Heart left ventricle (tissue), 13 donors: ENCODE measurements at regions not wholly inside any gene's neighbourhood (a gene's known extent, or its start where the extent isn't known, plus 50 kb on each side); places are given as distances from the start of the nearest gene placed in this dataset.

Experiments
- POLR2A ChIP-seq, 2 donors: fragments of 450-650 bp; IDR thresholded peaks; one replicate each; pipeline ENCODE4 v1.6.1; 2017; ENCODE audit warnings: antibody characterized with exemption in 2 of 2, mild to moderate bottlenecking in 2 of 2, moderate library complexity in 2 of 2
- TF ChIP-seq, protein P1 (sequence below), 12 donors: fragments of 200-600 bp; sonication (generic) in 4 of 12; IDR thresholded peaks; one replicate each; pipeline versions ENCODE4 v1.5.0 to v1.8.0; 2018 to 2022; ENCODE audit warnings: antibody characterized with exemption in 12 of 12, mild to moderate bottlenecking in 5 of 12
- donor health status: ischemic (EF 13 %, LVEDD 7.1; RV severe dilation, severe dysfunction).
- donor health status: DM: no; HTN: yes; CAD: no.
- donor health status: DM: no; HTN: no; CAD: no.
- donor health status: ischemic (EF 25% LVEDD 6.9; RV normal size, moderate dysfunction).
- donor health status: ischemic (EF 25% LVEDD 5.7; RV mildly dilated, moderate dysfunction).
- donor health status: ischemic (EF 35%, LVEDD 5.7; RV mildly dilated, moderate dysfunction).
- donor health status: nonischemic (EF 11% LVEDD 7.7; RV severe dilation, severe dysfunction).
- donor health status: DM: yes; HTN: yes; CAD: no.
- donor health status: PGD.
- donor health status: ischemic (EF 29% LVEDD 5.4; RV normal size, mild dysfunction).
- donor health status: nonischemic (EF 23%, LVEDD 6.1; RV moderate dilation, normal function).

- TF ChIP-seq, protein P1, sequence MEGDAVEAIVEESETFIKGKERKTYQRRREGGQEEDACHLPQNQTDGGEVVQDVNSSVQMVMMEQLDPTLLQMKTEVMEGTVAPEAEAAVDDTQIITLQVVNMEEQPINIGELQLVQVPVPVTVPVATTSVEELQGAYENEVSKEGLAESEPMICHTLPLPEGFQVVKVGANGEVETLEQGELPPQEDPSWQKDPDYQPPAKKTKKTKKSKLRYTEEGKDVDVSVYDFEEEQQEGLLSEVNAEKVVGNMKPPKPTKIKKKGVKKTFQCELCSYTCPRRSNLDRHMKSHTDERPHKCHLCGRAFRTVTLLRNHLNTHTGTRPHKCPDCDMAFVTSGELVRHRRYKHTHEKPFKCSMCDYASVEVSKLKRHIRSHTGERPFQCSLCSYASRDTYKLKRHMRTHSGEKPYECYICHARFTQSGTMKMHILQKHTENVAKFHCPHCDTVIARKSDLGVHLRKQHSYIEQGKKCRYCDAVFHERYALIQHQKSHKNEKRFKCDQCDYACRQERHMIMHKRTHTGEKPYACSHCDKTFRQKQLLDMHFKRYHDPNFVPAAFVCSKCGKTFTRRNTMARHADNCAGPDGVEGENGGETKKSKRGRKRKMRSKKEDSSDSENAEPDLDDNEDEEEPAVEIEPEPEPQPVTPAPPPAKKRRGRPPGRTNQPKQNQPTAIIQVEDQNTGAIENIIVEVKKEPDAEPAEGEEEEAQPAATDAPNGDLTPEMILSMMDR (IDR thresholded peaks at IDR 0.05) = no peak
- TF ChIP-seq POLR2A (IDR thresholded peaks at IDR 0.05) = no peak
These were observed 347.3 kb upstream of the CDH11 start for GRCh38 chr16:65469116-65469515.
